SKM-1 (cell line): ENCODE measurements at regions not wholly inside any gene's neighbourhood (a gene's known extent, or its start where the extent isn't known, plus 50 kb on each side); places are given as distances from the start of the nearest gene placed in this dataset.
"Not testable (repeated sequence)": the region's sequence is repeated elsewhere in the genome, so short reads cannot be mapped to it uniquely, and the experiment has no call there.

Experiments used
- DNase-seq: peaks from one replicate; lab custom pipeline; 2025; ENCODE audit not compliant: unreplicated experiment; lab: John Stamatoyannopoulos, UW

DNA sequence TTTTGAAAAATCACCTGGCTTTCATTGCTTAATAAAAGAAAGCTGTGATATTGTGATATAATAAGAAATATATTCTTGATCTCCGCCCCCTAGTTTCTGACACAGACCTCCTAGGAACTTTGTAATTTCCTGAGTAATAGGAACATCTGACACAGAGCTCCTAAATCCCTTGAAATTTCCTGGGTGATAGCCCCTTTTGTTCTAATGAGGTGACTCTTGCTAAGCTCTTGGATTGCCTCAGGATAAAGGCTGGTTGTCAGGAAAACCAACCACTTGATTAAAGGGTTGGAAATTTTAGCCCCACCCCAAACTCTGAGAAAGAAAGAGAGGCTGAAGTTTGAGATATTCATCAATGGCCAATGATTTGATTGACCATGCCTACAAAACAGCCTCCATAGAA is 326.4 kb upstream of the KIF2B start:
- no peak for DNase-seq

- DNase-seq, result no peak
Observed at GRCh38 chr17:53492532-53492931, 330.2 kb upstream of the KIF2B start.

DNA sequence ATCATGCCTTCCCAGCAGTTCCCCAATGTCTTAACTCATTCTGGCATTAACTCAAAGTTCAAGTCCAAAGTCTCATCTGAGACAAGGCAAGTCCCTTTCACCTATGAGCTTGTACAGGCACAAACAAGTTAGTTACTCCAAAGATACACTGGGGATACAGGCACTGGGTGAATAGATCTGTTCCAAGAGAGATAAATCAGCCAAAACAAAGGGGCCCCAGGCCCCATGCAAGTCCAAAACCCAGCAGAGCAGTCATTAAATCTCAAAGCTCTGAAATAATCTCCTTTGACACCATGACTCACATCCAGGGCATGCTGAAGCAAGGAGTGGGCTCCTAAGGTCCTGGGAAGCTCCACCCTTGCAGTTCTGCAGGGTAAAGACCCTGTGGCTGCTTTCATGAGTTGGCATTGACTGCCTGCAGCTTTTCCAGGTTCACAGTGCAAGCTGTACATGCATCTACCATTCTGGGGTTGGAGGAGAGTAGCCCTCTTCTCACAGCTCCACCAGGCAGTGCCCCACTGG is 332.2 kb upstream of the KIF2B start:
- no peak for DNase-seq

- no peak for DNase-seq
Observed at GRCh38 chr17:53483704-53484103, 339.0 kb upstream of the KIF2B start.

DNA sequence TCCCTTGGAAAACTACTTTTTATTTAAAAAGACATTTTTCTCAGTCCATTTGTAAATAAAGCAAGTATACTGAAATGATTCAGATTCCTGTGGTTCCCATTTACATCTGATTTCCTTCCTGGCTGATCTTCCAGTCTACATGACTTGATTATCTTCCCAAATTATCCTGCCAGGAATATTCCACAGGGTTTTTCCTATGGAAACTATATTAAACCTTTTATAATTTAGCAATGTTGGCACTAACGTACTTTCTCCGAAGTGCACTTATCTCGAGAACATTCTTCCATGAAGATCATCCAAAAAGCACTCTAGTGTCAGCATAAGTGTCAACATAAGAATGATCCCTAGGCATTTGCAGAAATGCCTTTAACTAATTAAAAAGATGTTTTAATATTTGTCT is 347.7 kb upstream of the KIF2B start:
- no peak for DNase-seq

- no peak for DNase-seq
Observed at GRCh38 chr17:53472586-53472985, 350.1 kb upstream of the KIF2B start.

DNA sequence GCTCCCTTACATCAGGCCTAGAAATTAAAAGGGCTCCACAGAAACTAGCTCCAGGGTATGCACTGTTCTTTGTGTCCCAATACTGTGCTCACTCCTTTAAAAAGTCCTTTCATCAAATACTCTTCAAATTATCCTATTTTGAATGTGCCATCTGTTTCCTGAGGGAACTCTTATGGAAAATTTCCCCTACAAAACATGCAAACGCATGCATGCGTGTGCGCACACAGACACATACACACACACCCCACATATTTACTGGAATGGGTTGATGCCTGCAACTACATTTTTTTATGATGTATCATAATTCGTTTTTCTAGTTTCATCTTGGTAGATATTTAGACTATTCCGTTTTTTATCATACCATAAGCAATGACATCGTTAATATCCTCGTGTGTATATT is 351.2 kb upstream of the KIF2B start:
- DNase-seq, result no peak

DNA sequence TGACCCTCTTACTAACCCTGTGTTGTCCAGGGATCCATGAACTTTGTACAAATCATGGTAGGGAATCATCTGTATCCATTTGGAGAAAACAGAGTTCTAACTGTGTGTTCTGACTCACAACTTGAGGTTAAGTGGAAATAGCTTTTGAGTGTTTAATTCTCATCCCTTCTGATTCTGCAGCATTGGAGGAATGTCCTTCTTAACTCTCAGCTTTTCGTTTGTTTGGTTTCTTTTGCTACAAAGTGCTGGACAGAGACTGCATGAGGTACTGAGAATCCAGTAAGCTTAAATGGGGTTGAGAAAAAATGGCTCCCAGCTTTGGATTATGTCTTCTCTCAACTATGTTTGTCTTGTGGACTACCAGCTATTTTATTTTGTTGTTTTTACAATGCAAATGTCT is 352.1 kb upstream of the KIF2B start:
- DNase-seq, result no peak

GRCh38 chr17:53466733-53467132 is 356.0 kb upstream of the KIF2B start:
- no peak for DNase-seq

DNA sequence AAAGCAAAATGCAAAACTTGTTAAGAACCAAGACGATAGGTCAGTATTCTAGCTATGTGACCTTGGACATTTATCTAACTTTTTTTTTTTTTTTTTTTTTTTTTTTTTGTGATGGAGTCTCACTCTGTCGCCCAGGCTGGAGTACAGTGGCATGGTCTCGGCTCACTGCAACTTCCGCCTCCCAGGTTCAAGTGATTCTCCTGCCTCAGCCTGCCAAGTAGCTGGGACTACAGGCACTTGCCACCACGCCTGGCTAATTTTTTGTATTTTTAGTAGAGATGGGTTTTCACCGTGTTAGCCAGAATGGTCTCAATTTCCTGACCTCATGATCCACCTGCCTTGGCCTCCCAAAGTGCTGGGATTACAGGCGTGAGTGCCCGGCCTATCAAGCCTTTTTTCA is 358.3 kb upstream of the KIF2B start:
- DNase-seq, result not testable (repeated sequence)

- DNase-seq, result no peak
Observed at GRCh38 chr17:53463363-53463762, 359.4 kb upstream of the KIF2B start.

GRCh38 chr17:53462393-53462811 is 360.3 kb upstream of the KIF2B start:
- DNase-seq, result no peak

DNA sequence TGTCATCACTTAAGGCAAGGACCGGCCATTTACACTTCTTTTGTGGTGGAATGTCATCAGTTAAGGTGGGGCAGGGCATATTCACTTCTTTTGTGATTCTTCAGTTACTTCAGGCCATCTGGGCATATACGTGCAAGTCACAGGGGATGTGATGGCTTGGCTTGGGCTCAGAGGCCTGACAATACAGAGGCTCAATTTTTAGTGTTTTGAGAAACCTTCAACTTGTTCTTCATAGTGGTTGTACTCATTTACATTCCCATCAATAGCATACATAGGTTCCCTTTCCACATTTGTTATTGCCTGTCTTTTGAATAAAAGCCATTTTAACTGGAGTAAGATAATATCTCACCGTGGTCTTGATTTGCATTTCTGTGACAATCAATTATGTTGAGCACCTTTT is 366.8 kb upstream of the KIF2B start:
- not testable (repeated sequence) for DNase-seq

- DNase-seq, result no peak
Observed at GRCh38 chr17:53454337-53454736, 368.4 kb upstream of the KIF2B start.

DNA sequence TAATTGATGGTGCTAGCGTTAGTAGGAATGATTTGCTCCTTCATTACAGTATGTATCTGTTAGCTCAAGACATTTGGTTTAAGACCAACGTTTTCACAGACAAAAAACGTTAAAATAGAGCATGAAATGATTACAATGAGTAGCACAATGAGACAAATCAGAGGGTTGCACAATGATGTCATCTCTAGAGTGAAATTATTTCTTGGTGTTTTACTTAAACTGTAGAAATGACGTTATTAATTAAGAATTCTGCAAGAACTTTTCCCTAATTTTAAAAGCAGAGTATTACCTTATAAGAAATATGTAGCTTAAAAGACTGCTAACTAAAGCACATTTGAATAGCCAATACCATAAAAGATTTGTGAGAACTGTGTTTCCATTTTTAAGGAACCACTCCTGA is 373.4 kb upstream of the KIF2B start:
- DNase-seq, result no peak

- DNase-seq, result no peak
Observed at GRCh38 chr17:53428913-53429312, 393.8 kb upstream of the KIF2B start.

- DNase-seq, result no peak
Observed at GRCh38 chr17:53426505-53426904, 396.2 kb upstream of the KIF2B start.

GRCh38 chr17:53420035-53420641 is 402.6 kb upstream of the KIF2B start:
- DNase-seq, result no peak

DNA sequence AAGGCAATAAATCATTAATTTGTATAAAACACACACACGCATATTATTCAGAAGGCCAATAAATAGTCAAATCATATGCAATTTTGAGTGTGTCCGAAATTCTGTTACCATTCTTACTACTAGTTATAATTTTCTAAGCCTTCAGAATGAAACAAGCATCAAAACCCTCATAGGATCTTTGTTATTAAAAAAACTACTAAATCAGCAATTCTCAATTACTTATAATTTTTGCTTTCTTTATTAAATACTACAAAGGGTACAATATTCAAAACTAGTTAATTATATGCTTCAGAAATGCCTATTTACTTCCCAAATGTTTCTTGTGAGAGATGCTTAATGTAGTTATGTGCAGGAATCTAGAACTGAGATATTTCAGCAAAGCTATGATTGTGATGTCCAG is 413.1 kb upstream of the KIF2B start:
- no peak for DNase-seq

- DNase-seq, result no peak
Observed at GRCh38 chr17:53406907-53407306, 415.8 kb upstream of the KIF2B start.

DNA sequence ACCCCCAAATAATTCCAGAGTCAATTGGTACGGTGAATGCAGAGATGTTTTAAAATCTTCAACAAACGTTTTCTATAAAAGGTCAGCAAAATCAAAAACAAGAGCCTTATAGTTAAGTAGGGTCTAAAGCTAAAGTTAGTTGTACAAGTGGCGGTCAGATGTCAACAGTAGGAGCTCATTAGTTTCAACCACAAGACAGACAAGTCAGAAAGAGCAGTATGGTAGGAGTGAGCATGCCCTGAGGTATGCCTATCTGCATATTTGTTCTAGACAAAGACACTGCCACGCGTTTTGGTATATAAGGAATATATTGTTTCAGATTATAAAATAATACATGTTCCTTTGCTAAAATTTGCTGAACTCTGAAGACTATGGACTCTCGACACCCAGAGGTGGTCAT is 431.5 kb upstream of the KIF2B start:
- no peak for DNase-seq

DNA sequence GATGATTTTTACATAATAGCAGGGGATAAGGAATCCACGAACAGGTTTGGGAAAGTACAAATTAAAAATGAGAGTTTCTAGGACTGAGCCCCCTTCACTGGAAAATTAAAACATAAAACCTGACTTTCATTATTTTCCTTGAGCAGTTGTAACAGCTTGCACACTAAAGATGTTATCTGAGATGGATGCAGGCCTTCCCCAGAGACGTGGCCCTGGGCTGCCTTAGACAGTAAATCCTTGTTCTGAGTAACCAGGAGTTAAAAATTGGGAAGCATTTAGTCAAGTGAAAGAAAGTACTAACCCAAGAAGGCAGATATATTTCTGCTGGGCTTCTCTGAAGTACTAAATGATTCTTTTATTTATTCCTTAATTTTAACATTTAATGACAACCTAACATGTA is 432.2 kb upstream of the KIF2B start:
- no peak for DNase-seq

GRCh38 chr17:53387745-53388144 is 435.0 kb upstream of the KIF2B start:
- DNase-seq, result no peak
